ENCODE measurements at regions not wholly inside any gene's neighbourhood (a gene's known extent, or its start where the extent isn't known, plus 50 kb on each side); places are given as distances from the start of the nearest gene placed in this dataset.

GRCh38 chr2:60400462-60401246 lies 152.8 kb downstream of the BCL11A start:
- Histone ChIP-seq H3K27ac (no peak overlapping the region), H3K4me1 (no peaks in the 10 kb centered on the region), H3K36me3 (no peaks in the 10 kb centered on the region), H3K9me3 (no peaks in the 10 kb centered on the region), H3K27me3 (ENCODE audit: low read depth) (no peaks in the 10 kb centered on the region), H3K4me3 (no peak overlapping the region)
- DNase-seq (no peak), ATAC-seq (no peak)
- TF ChIP-seq CTCF (IDR thresholded peaks at IDR 0.05): no peak
- intact Hi-C loops (cut with DNase I): no loop called here

- H3K27me3 ChIP-seq (ENCODE audit: low read depth): no peaks in the 10 kb centered on the region
- H3K4me3 ChIP-seq: no peak overlapping the region
- intact Hi-C loops (cut with DNase I): no loop called here
- H3K9me3 ChIP-seq: no peaks in the 10 kb centered on the region
- H3K36me3 ChIP-seq: no peaks in the 10 kb centered on the region
- no peak for TF ChIP-seq CTCF (IDR thresholded peaks at IDR 0.05)
- no peaks in the 10 kb centered on the region for H3K4me1 ChIP-seq
- ATAC-seq: no peak
- H3K27ac ChIP-seq: no peak overlapping the region
- no peak for DNase-seq
Observed at GRCh38 chr2:60394463-60394862, 159.0 kb downstream of the BCL11A start.

GRCh38 chr2:60391649-60392375 lies 161.6 kb downstream of the BCL11A start:
- no peak overlapping the region for H3K4me3 ChIP-seq
- DNase-seq (no peak), ATAC-seq (no peak)
- no peaks in the 10 kb centered on the region for H3K27me3 ChIP-seq (ENCODE audit: low read depth)
- intact Hi-C loops (cut with DNase I): no loop called here
- no peaks in the 10 kb centered on the region for H3K36me3 ChIP-seq
- H3K4me1 ChIP-seq: no peaks in the 10 kb centered on the region
- H3K9me3 ChIP-seq: no peaks in the 10 kb centered on the region
- H3K27ac ChIP-seq: no peak overlapping the region
- no peak for TF ChIP-seq CTCF (IDR thresholded peaks at IDR 0.05)

- intact Hi-C loops (cut with DNase I): no loop called here
- DNase-seq: no peak
- Histone ChIP-seq H3K27ac (no peak overlapping the region), H3K9me3 (no peaks in the 10 kb centered on the region), H3K4me1 (no peaks in the 10 kb centered on the region), H3K36me3 (no peaks in the 10 kb centered on the region), H3K4me3 (no peak overlapping the region), H3K27me3 (ENCODE audit: low read depth) (no peaks in the 10 kb centered on the region)
- TF ChIP-seq CTCF (IDR thresholded peaks at IDR 0.05): no peak
- no peak for ATAC-seq
Observed at GRCh38 chr2:60391230-60391629, 162.2 kb downstream of the BCL11A start.

GRCh38 chr2:60386436-60386835 lies 167.0 kb downstream of the BCL11A start:
- no peak overlapping the region for H3K27ac ChIP-seq
- no peak overlapping the region for H3K4me3 ChIP-seq
- intact Hi-C loops (cut with DNase I): no loop called here
- DNase-seq (no peak), ATAC-seq (no peak)
- H3K36me3 ChIP-seq: no peaks in the 10 kb centered on the region
- no peak for TF ChIP-seq CTCF (IDR thresholded peaks at IDR 0.05)
- H3K4me1 ChIP-seq: no peaks in the 10 kb centered on the region
- H3K27me3 ChIP-seq (ENCODE audit: low read depth): no peaks in the 10 kb centered on the region
- no peaks in the 10 kb centered on the region for H3K9me3 ChIP-seq
